ENCODE measurements at regions not wholly inside any gene's neighbourhood (a gene's known extent, or its start where the extent isn't known, plus 50 kb on each side); places are given as distances from the start of the nearest gene placed in this dataset.

GRCh38 chr1:217053676-217054075 is 330.4 kb upstream of the ESRRG start:
- WGBS, 4 donors = 78 to 93% (median 86%) methylated on average over 3 of the region's 3 CpGs
- TF ChIP-seq POLR2A (IDR thresholded peaks at IDR 0.05) = no peak
- no peak for TF ChIP-seq CTCF (IDR thresholded peaks at IDR 0.05)
- Histone ChIP-seq H3K4me3 (no peak overlapping the region), H3K9me3 (replicated peaks in 1 of 3) (no peaks in the 10 kb centered on the region), H3K4me1 (replicated peaks in 1 of 2) (no peaks in the 10 kb centered on the region), H3K27ac (no peak overlapping the region), H3K36me3 (replicated peaks in 1 of 2) (no peaks in the 10 kb centered on the region), H3K27me3 (no peaks in the 10 kb centered on the region)
- intact Hi-C loops (cut with DNase I) = no loop called here
- no peak for DNase-seq

GRCh38 chr1:217052626-217053025 is 329.4 kb upstream of the ESRRG start:
- intact Hi-C loops (cut with DNase I) = no loop called here
- H3K4me1 ChIP-seq (replicated peaks in 1 of 2) = no peaks in the 10 kb centered on the region
- no peak for DNase-seq
- no peak for TF ChIP-seq POLR2A (IDR thresholded peaks at IDR 0.05)
- H3K9me3 ChIP-seq (replicated peaks in 1 of 3) = no peaks in the 10 kb centered on the region
- H3K27ac ChIP-seq = no peak overlapping the region
- H3K4me3 ChIP-seq = no peak overlapping the region
- no peaks in the 10 kb centered on the region for H3K36me3 ChIP-seq (replicated peaks in 1 of 2)
- no peaks in the 10 kb centered on the region for H3K27me3 ChIP-seq
- 68 to 93% (median 78%) methylated on average over 2 of the region's 2 CpGs for WGBS, 4 donors

GRCh38 chr1:217052196-217052595 is 329.0 kb upstream of the ESRRG start:
- 65 to 97% (median 92%) methylated on average over 2 of the region's 2 CpGs for WGBS, 4 donors
- H3K27me3 ChIP-seq = no peaks in the 10 kb centered on the region
- no peak overlapping the region for H3K4me3 ChIP-seq
- no peaks in the 10 kb centered on the region for H3K36me3 ChIP-seq (replicated peaks in 1 of 2)
- DNase-seq = no peak
- intact Hi-C loops (cut with DNase I) = no loop called here
- TF ChIP-seq CTCF (IDR thresholded peaks at IDR 0.05) (no peak), POLR2A (IDR thresholded peaks at IDR 0.05) (no peak)
- H3K9me3 ChIP-seq (replicated peaks in 1 of 3) = no peaks in the 10 kb centered on the region
- no peaks in the 10 kb centered on the region for H3K4me1 ChIP-seq (replicated peaks in 1 of 2)
- no peak overlapping the region for H3K27ac ChIP-seq

GRCh38 chr1:217049721-217050120 is 326.5 kb upstream of the ESRRG start:
- Histone ChIP-seq H3K36me3 (replicated peaks in 1 of 2) (no peaks in the 10 kb centered on the region), H3K4me1 (replicated peaks in 1 of 2) (no peaks in the 10 kb centered on the region), H3K27me3 (no peaks in the 10 kb centered on the region), H3K9me3 (replicated peaks in 1 of 3) (no peaks in the 10 kb centered on the region), H3K27ac (no peak overlapping the region), H3K4me3 (no peak overlapping the region)
- WGBS, 4 donors = 52 to 68% (median 59%) methylated on average over 2 of the region's 2 CpGs
- no peak for DNase-seq
- intact Hi-C loops (cut with DNase I) = no loop called here
- no peak for TF ChIP-seq POLR2A (IDR thresholded peaks at IDR 0.05)
- TF ChIP-seq CTCF (IDR thresholded peaks at IDR 0.05) = no peak

- no peaks in the 10 kb centered on the region for H3K9me3 ChIP-seq (replicated peaks in 1 of 3)
- no peak overlapping the region for H3K4me3 ChIP-seq
- no peaks in the 10 kb centered on the region for H3K27me3 ChIP-seq
- intact Hi-C loops (cut with DNase I) = no loop called here
- DNase-seq = no peak
- no peak for TF ChIP-seq POLR2A (IDR thresholded peaks at IDR 0.05)
- no peak for TF ChIP-seq CTCF (IDR thresholded peaks at IDR 0.05)
- WGBS, 4 donors = 91 to 100% (median 93%) methylated on average over 1 of the region's 1 CpG
- H3K4me1 ChIP-seq (replicated peaks in 1 of 2) = no peaks in the 10 kb centered on the region
- no peaks in the 10 kb centered on the region for H3K36me3 ChIP-seq (replicated peaks in 1 of 2)
- no peak overlapping the region for H3K27ac ChIP-seq
Measured at GRCh38 chr1:217049081-217049480, 325.9 kb upstream of the ESRRG start.

Measured in adrenal gland (tissue), 9 donors.